ENCODE measurements at regions not wholly inside any gene's neighbourhood (a gene's known extent, or its start where the extent isn't known, plus 50 kb on each side); places are given as distances from the start of the nearest gene placed in this dataset.
A peak's percentile ranks its signal among the peaks of the same experiment; 100 is the strongest.

DNA sequence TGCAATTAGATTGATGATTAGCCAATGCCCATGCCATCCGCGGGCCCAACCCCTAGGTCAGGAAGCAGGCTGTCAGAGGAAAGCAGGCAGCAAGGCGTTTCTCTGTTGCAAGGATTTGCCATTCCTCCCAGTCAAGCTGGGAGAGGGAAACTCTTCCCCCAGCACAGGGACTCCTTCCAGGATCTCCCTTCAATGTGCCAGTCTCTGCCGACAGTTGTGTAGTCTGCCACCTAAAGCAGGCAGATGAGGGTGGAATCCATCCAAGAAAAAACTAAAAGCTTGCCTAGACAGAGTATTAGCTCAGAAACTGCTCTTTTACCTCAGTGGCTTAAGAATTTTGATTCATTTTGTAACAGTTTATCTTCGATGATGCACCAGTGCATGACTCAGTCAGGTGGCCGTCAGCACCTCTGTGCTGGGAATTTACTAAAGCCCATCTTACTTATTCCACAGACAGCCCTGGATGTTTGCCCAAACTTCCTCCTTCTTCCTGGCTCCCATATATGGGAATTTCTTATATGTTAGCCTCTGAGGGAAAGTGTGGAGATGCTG lies 501.5 kb upstream of the THBS1 start:
- peak; percentile 67 for DNase-seq (ENCODE audit: low read depth, low spot score)
- TF ChIP-seq, protein P1, sequence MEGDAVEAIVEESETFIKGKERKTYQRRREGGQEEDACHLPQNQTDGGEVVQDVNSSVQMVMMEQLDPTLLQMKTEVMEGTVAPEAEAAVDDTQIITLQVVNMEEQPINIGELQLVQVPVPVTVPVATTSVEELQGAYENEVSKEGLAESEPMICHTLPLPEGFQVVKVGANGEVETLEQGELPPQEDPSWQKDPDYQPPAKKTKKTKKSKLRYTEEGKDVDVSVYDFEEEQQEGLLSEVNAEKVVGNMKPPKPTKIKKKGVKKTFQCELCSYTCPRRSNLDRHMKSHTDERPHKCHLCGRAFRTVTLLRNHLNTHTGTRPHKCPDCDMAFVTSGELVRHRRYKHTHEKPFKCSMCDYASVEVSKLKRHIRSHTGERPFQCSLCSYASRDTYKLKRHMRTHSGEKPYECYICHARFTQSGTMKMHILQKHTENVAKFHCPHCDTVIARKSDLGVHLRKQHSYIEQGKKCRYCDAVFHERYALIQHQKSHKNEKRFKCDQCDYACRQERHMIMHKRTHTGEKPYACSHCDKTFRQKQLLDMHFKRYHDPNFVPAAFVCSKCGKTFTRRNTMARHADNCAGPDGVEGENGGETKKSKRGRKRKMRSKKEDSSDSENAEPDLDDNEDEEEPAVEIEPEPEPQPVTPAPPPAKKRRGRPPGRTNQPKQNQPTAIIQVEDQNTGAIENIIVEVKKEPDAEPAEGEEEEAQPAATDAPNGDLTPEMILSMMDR (IDR thresholded peaks at IDR 0.05; ENCODE audit: low read depth, low read length), result no peak
- in situ Hi-C loops (cut with HindIII; ENCODE audit: low sequenced_read_pairs), result no loop called here
- no peak overlapping the region for H3K4me3 ChIP-seq (ENCODE audit: low read depth, low read length)

- DNase-seq (ENCODE audit: low read depth, low spot score), result no peak
- TF ChIP-seq, protein P1 (IDR thresholded peaks at IDR 0.05; ENCODE audit: low read depth, low read length), result no peak
- no peak overlapping the region for H3K4me3 ChIP-seq (ENCODE audit: low read depth, low read length)
- in situ Hi-C loops (cut with HindIII; ENCODE audit: low sequenced_read_pairs), result no loop called here
These were observed 497.7 kb upstream of the THBS1 start for GRCh38 chr15:39083213-39083612.

- in situ Hi-C loops (cut with HindIII; ENCODE audit: low sequenced_read_pairs), result no loop called here
- DNase-seq (ENCODE audit: low read depth, low spot score), result peak; percentile 28
- H3K4me3 ChIP-seq (ENCODE audit: low read depth, low read length), result no peak overlapping the region
- TF ChIP-seq, protein P1 (IDR thresholded peaks at IDR 0.05; ENCODE audit: low read depth, low read length), result no peak
These were observed 496.0 kb upstream of the THBS1 start for GRCh38 chr15:39084674-39085530.

- in situ Hi-C loops (cut with HindIII; ENCODE audit: low sequenced_read_pairs), result no loop called here
- TF ChIP-seq, protein P1 (IDR thresholded peaks at IDR 0.05; ENCODE audit: low read depth, low read length), result no peak
- H3K4me3 ChIP-seq (ENCODE audit: low read depth, low read length), result no peak overlapping the region
- no peak for DNase-seq (ENCODE audit: low read depth, low spot score)
These were observed 494.2 kb upstream of the THBS1 start for GRCh38 chr15:39086641-39087040.

DNA sequence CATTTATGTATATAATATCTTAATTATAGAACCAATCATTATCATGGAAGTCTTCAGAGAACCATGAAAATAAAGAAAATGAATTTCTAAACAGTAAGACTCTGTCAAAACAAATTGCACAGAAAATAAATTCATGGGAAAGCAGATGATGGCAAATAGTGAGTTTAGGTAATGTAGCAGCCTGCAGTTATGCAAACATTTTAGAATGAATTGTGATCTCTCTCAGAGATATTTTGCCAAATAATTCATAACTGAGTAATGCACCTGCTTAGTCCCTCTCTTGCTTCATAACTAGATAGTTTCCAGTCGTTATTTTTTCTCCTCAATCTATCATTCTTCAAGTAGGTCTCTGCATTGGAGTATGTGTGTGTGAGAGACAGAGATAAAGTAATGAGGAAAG lies 492.7 kb upstream of the THBS1 start:
- no peak overlapping the region for H3K4me3 ChIP-seq (ENCODE audit: low read depth, low read length)
- TF ChIP-seq, protein P1 (IDR thresholded peaks at IDR 0.05; ENCODE audit: low read depth, low read length), result no peak
- in situ Hi-C loops (cut with HindIII; ENCODE audit: low sequenced_read_pairs), result no loop called here
- DNase-seq (ENCODE audit: low read depth, low spot score), result no peak

DNA sequence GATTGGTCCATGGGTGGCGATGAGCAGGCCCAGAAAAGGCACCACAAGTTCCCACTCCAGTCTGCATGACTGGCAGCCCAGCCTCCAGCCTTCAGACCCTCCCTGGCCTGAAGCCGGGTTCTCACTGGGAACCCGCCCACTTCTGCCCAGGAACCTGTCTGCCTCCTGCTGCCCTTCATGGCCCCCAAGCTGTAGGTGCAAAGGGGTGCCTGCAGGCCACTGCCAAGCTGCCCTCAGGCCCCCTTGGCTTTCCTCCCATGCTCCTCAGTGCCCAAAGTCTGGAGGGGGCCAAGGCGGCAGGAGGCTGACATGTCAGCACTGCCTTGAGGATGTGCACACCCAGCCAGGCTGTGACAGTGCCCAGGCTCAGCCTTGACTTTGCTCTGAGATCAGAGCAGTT lies 488.5 kb upstream of the THBS1 start:
- TF ChIP-seq, protein P1 (IDR thresholded peaks at IDR 0.05; ENCODE audit: low read depth, low read length), result no peak
- no peak for DNase-seq (ENCODE audit: low read depth, low spot score)
- no peak overlapping the region for H3K4me3 ChIP-seq (ENCODE audit: low read depth, low read length)
- in situ Hi-C loops (cut with HindIII; ENCODE audit: low sequenced_read_pairs), result no loop called here

Data from astrocyte of the spinal cord (primary cell).